WTC11 (cell line): ENCODE measurements at regions not wholly inside any gene's neighbourhood (a gene's known extent, or its start where the extent isn't known, plus 50 kb on each side); places are given as distances from the start of the nearest gene placed in this dataset.

Experiments used
- ATAC-seq: fragments of 200-7000 bp; cut with Tn5 transposase; 2 replicates; pipeline ENCODE4 v1.10.0; 2021; ENCODE audit warnings: mild to moderate bottlenecking, moderate library complexity
- CTCF ChIA-PET: fragments of 300-600 bp; sonication (Branson Sonifier 250); formaldehyde crosslinking; loops from one replicate; lab custom pipeline; 2021; ENCODE audit warnings: antibody characterized with exemption; lab: Charles Lee
- POLR2A ChIA-PET: fragments of 350-600 bp; sonication (Branson Sonifier 250); formaldehyde crosslinking; loops from one replicate; lab custom pipeline; 2021; ENCODE audit warnings: antibody characterized with exemption; lab: Charles Lee
- DNase-seq: peaks from one replicate; pipeline ENCODE4 v3.0.0; 2021; ENCODE audit warnings: low spot score
- H3K27ac Mint-ChIP-seq: 2 replicates; pipeline ENCODE4 v1.8.0; 2021; ENCODE audit warnings: mixed read lengths
- H3K27me3 Mint-ChIP-seq: 2 replicates; pipeline ENCODE4 v1.8.0; 2021; ENCODE audit warnings: low read depth, mild to moderate bottlenecking, moderate library complexity, mixed read lengths
- H3K36me3 Mint-ChIP-seq: 2 replicates; pipeline ENCODE4 v1.8.0; 2021; ENCODE audit warnings: mixed read lengths
- H3K4me1 Mint-ChIP-seq: 2 replicates; pipeline ENCODE4 v1.8.0; 2022; ENCODE audit warnings: mixed read lengths
- H3K4me3 Mint-ChIP-seq: 2 replicates; pipeline ENCODE4 v1.8.0; 2021; ENCODE audit warnings: mild to moderate bottlenecking, moderate library complexity, mixed read lengths
- H3K9me3 Mint-ChIP-seq: 2 replicates; pipeline ENCODE4 v1.8.0; 2021; ENCODE audit warnings: mixed read lengths
- ATF2 ChIP-seq: sonication (generic); formaldehyde crosslinking; IDR thresholded peaks from 2 replicates; pipeline ENCODE4 v1.8.1; 2022; ENCODE audit warnings: low read depth, missing genetic modification reagents, borderline replicate concordance
- FOXP4 ChIP-seq: sonication (generic); formaldehyde crosslinking; IDR thresholded peaks from 2 replicates; pipeline ENCODE4 v1.8.0; 2022; ENCODE audit warnings: mild to moderate bottlenecking, missing genetic modification reagents
- GRHL2 ChIP-seq: fragments of 250-450 bp; sonication (Bioruptor Pico); IDR thresholded peaks from 2 replicates; pipeline ENCODE4 v1.8.0; 2022; ENCODE audit warnings: mild to moderate bottlenecking, moderate library complexity; ENCODE audit not compliant: insufficient replicate concordance, severe bottlenecking
- HMGXB4 ChIP-seq: sonication (generic); formaldehyde crosslinking; IDR thresholded peaks from 2 replicates; pipeline ENCODE4 v1.8.1; 2023; ENCODE audit warnings: mild to moderate bottlenecking, moderate library complexity, missing genetic modification reagents
- JUN ChIP-seq: sonication (generic); formaldehyde crosslinking; IDR thresholded peaks from 2 replicates; pipeline ENCODE4 v1.8.0; 2023; ENCODE audit warnings: mild to moderate bottlenecking, missing genetic modification reagents
- NR1H2 ChIP-seq: sonication (generic); formaldehyde crosslinking; IDR thresholded peaks from 2 replicates; pipeline ENCODE4 v1.9.0; 2021; ENCODE audit warnings: mild to moderate bottlenecking, moderate library complexity, missing genetic modification reagents
- OVOL2 ChIP-seq: fragments of 250-450 bp; sonication (Bioruptor Pico); IDR thresholded peaks from 2 replicates; pipeline ENCODE4 v1.9.0; 2021; ENCODE audit warnings: mild to moderate bottlenecking, borderline replicate concordance
- RELA ChIP-seq: sonication (generic); formaldehyde crosslinking; IDR thresholded peaks from 2 replicates; pipeline ENCODE4 v1.8.1; 2022; ENCODE audit warnings: missing genetic modification reagents, mild to moderate bottlenecking, borderline replicate concordance
- SMAD4 ChIP-seq: sonication (generic); formaldehyde crosslinking; IDR thresholded peaks from 2 replicates; pipeline ENCODE4 v1.8.0; 2022; ENCODE audit warnings: mild to moderate bottlenecking, missing genetic modification reagents
- TCF7 ChIP-seq: sonication (generic); formaldehyde crosslinking; IDR thresholded peaks from 2 replicates; pipeline ENCODE4 v1.8.0; 2022; ENCODE audit warnings: mild to moderate bottlenecking, low read depth, missing genetic modification reagents, moderate library complexity
- ZNF671 ChIP-seq: fragments of 250-450 bp; sonication (Bioruptor Pico); IDR thresholded peaks from 2 replicates; pipeline ENCODE4 v1.8.0; 2021; ENCODE audit warnings: mild to moderate bottlenecking
- ZSCAN18 ChIP-seq: fragments of 250-450 bp; sonication (Bioruptor Pico); IDR thresholded peaks from 2 replicates; pipeline ENCODE4 v2.1.2; 2022; ENCODE audit warnings: mild to moderate bottlenecking, moderate library complexity
- TF ChIP-seq, protein P1 (sequence below): sonication (generic); formaldehyde crosslinking; IDR thresholded peaks from 2 replicates; pipeline ENCODE4 v1.8.0; 2023; ENCODE audit warnings: mild to moderate bottlenecking, missing genetic modification reagents
- TF ChIP-seq, protein P2 (sequence below): sonication (generic); formaldehyde crosslinking; IDR thresholded peaks from 2 replicates; pipeline ENCODE4 v1.8.1; 2022; ENCODE audit warnings: mild to moderate bottlenecking, moderate library complexity, missing genetic modification reagents
- TF ChIP-seq, protein P3 (sequence below): sonication (generic); formaldehyde crosslinking; IDR thresholded peaks from 2 replicates; pipeline ENCODE4 v1.8.1; 2023; ENCODE audit warnings: mild to moderate bottlenecking, missing genetic modification reagents
- TF ChIP-seq, protein P4 (sequence below): fragments of 250-450 bp; sonication (Bioruptor Pico); IDR thresholded peaks from 2 replicates; pipeline ENCODE4 v1.8.0; 2021; ENCODE audit warnings: mild to moderate bottlenecking
- TF ChIP-seq, protein P5 (sequence below): fragments of 250-450 bp; sonication (Bioruptor Pico); IDR thresholded peaks from 2 replicates; pipeline ENCODE4 v1.9.0; 2021; ENCODE audit warnings: mild to moderate bottlenecking, borderline replicate concordance

GRCh38 chr15:49712846-49713450 is 92.1 kb downstream of the DTWD1 start (continued):
- no peak for TF ChIP-seq TCF7 (CRISPR knock-in tag)
- TF ChIP-seq, protein P1, sequence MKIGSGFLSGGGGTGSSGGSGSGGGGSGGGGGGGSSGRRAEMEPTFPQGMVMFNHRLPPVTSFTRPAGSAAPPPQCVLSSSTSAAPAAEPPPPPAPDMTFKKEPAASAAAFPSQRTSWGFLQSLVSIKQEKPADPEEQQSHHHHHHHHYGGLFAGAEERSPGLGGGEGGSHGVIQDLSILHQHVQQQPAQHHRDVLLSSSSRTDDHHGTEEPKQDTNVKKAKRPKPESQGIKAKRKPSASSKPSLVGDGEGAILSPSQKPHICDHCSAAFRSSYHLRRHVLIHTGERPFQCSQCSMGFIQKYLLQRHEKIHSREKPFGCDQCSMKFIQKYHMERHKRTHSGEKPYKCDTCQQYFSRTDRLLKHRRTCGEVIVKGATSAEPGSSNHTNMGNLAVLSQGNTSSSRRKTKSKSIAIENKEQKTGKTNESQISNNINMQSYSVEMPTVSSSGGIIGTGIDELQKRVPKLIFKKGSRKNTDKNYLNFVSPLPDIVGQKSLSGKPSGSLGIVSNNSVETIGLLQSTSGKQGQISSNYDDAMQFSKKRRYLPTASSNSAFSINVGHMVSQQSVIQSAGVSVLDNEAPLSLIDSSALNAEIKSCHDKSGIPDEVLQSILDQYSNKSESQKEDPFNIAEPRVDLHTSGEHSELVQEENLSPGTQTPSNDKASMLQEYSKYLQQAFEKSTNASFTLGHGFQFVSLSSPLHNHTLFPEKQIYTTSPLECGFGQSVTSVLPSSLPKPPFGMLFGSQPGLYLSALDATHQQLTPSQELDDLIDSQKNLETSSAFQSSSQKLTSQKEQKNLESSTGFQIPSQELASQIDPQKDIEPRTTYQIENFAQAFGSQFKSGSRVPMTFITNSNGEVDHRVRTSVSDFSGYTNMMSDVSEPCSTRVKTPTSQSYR (CRISPR knock-in tag): no peak

GRCh38 chr15:49715211-49715610 is 94.4 kb downstream of the DTWD1 start:
- no peak for DNase-seq
- POLR2A ChIA-PET: no interaction called here
- H3K36me3 Mint-ChIP-seq: no peaks in the 10 kb centered on the region
- no peak overlapping the region for H3K27ac Mint-ChIP-seq
- peaks cover 13% of the 10 kb centered on the region for H3K4me1 Mint-ChIP-seq
- H3K9me3 Mint-ChIP-seq: peaks cover 4% of the 10 kb centered on the region; the same call in 1 of the 2 replicates
- no peak overlapping the region for H3K4me3 Mint-ChIP-seq
- ATAC-seq: no peak
- CTCF ChIA-PET: no interaction called here
- H3K27me3 Mint-ChIP-seq: peaks cover 52% of the 10 kb centered on the region
- TF ChIP-seq FOXP4 (CRISPR knock-in tag) (no peak), RELA (CRISPR knock-in tag) (no peak), GRHL2 (no peak), NR1H2 (CRISPR knock-in tag) (no peak), ATF2 (CRISPR knock-in tag) (no peak), HMGXB4 (no peak), ZNF671 (CRISPR knock-in tag) (no peak), SMAD4 (CRISPR knock-in tag) (no peak), ZSCAN18 (CRISPR knock-in tag) (no peak), JUN (CRISPR knock-in tag) (no peak), OVOL2 (CRISPR knock-in tag) (no peak)
- TF ChIP-seq, protein P2, sequence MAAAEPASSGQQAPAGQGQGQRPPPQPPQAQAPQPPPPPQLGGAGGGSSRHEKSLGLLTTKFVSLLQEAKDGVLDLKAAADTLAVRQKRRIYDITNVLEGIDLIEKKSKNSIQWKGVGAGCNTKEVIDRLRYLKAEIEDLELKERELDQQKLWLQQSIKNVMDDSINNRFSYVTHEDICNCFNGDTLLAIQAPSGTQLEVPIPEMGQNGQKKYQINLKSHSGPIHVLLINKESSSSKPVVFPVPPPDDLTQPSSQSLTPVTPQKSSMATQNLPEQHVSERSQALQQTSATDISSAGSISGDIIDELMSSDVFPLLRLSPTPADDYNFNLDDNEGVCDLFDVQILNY (CRISPR knock-in tag): no peak
- TF ChIP-seq, protein P3, sequence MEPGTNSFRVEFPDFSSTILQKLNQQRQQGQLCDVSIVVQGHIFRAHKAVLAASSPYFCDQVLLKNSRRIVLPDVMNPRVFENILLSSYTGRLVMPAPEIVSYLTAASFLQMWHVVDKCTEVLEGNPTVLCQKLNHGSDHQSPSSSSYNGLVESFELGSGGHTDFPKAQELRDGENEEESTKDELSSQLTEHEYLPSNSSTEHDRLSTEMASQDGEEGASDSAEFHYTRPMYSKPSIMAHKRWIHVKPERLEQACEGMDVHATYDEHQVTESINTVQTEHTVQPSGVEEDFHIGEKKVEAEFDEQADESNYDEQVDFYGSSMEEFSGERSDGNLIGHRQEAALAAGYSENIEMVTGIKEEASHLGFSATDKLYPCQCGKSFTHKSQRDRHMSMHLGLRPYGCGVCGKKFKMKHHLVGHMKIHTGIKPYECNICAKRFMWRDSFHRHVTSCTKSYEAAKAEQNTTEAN: no peak
- TF ChIP-seq, protein P4, sequence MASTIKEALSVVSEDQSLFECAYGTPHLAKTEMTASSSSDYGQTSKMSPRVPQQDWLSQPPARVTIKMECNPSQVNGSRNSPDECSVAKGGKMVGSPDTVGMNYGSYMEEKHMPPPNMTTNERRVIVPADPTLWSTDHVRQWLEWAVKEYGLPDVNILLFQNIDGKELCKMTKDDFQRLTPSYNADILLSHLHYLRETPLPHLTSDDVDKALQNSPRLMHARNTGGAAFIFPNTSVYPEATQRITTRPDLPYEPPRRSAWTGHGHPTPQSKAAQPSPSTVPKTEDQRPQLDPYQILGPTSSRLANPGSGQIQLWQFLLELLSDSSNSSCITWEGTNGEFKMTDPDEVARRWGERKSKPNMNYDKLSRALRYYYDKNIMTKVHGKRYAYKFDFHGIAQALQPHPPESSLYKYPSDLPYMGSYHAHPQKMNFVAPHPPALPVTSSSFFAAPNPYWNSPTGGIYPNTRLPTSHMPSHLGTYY (CRISPR knock-in tag): no peak
- TF ChIP-seq, protein P5, sequence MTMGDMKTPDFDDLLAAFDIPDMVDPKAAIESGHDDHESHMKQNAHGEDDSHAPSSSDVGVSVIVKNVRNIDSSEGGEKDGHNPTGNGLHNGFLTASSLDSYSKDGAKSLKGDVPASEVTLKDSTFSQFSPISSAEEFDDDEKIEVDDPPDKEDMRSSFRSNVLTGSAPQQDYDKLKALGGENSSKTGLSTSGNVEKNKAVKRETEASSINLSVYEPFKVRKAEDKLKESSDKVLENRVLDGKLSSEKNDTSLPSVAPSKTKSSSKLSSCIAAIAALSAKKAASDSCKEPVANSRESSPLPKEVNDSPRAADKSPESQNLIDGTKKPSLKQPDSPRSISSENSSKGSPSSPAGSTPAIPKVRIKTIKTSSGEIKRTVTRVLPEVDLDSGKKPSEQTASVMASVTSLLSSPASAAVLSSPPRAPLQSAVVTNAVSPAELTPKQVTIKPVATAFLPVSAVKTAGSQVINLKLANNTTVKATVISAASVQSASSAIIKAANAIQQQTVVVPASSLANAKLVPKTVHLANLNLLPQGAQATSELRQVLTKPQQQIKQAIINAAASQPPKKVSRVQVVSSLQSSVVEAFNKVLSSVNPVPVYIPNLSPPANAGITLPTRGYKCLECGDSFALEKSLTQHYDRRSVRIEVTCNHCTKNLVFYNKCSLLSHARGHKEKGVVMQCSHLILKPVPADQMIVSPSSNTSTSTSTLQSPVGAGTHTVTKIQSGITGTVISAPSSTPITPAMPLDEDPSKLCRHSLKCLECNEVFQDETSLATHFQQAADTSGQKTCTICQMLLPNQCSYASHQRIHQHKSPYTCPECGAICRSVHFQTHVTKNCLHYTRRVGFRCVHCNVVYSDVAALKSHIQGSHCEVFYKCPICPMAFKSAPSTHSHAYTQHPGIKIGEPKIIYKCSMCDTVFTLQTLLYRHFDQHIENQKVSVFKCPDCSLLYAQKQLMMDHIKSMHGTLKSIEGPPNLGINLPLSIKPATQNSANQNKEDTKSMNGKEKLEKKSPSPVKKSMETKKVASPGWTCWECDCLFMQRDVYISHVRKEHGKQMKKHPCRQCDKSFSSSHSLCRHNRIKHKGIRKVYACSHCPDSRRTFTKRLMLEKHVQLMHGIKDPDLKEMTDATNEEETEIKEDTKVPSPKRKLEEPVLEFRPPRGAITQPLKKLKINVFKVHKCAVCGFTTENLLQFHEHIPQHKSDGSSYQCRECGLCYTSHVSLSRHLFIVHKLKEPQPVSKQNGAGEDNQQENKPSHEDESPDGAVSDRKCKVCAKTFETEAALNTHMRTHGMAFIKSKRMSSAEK (CRISPR knock-in tag): no peak
